ENCODE measurements at regions not wholly inside any gene's neighbourhood (a gene's known extent, or its start where the extent isn't known, plus 50 kb on each side); places are given as distances from the start of the nearest gene placed in this dataset.
A peak's percentile ranks its signal among the peaks of the same experiment; 100 is the strongest.

- DNase-seq (ENCODE audit: extremely low read depth, low read depth, low spot score): no peak
These were observed 56.5 kb downstream of the DCAF8L1 start for GRCh38 chrX:27924718-27925117.

GRCh38 chrX:27924261-27924660 is 57.0 kb downstream of the DCAF8L1 start:
- DNase-seq (ENCODE audit: extremely low read depth, low read depth, low spot score): no peak

GRCh38 chrX:27918799-27919198 is 62.5 kb downstream of the DCAF8L1 start:
- peak; percentile 10 for DNase-seq (ENCODE audit: extremely low read depth, low read depth, low spot score)

- no peak for DNase-seq (ENCODE audit: extremely low read depth, low read depth, low spot score)
These were observed 63.3 kb downstream of the DCAF8L1 start for GRCh38 chrX:27917713-27918500.

GRCh38 chrX:27915617-27916016 is 65.6 kb downstream of the DCAF8L1 start:
- DNase-seq (ENCODE audit: extremely low read depth, low read depth, low spot score): no peak

- DNase-seq (ENCODE audit: extremely low read depth, low read depth, low spot score): no peak
These were observed 70.8 kb downstream of the DCAF8L1 start for GRCh38 chrX:27910412-27910811.

GRCh38 chrX:27903960-27904359 is 77.3 kb downstream of the DCAF8L1 start:
- no peak for DNase-seq (ENCODE audit: extremely low read depth, low read depth, low spot score)

- no peak for DNase-seq (ENCODE audit: extremely low read depth, low read depth, low spot score)
These were observed 86.1 kb downstream of the MAGEB10 start for GRCh38 chrX:27893871-27894270.

- no peak for DNase-seq (ENCODE audit: extremely low read depth, low read depth, low spot score)
These were observed 85.4 kb downstream of the MAGEB10 start for GRCh38 chrX:27893211-27893610.

- peak; percentile 54 for DNase-seq (ENCODE audit: extremely low read depth, low read depth, low spot score)
These were observed 82.8 kb downstream of the MAGEB10 start for GRCh38 chrX:27890611-27891010.

GRCh38 chrX:27889878-27890277 is 82.1 kb downstream of the MAGEB10 start:
- no peak for DNase-seq (ENCODE audit: extremely low read depth, low read depth, low spot score)

- DNase-seq (ENCODE audit: extremely low read depth, low read depth, low spot score): no peak
These were observed 76.9 kb downstream of the MAGEB10 start for GRCh38 chrX:27884654-27885053.

GRCh38 chrX:27883468-27884092 is 75.8 kb downstream of the MAGEB10 start:
- DNase-seq (ENCODE audit: extremely low read depth, low read depth, low spot score): no peak

- no peak for DNase-seq (ENCODE audit: extremely low read depth, low read depth, low spot score)
These were observed 74.9 kb downstream of the MAGEB10 start for GRCh38 chrX:27882695-27883094.

- DNase-seq (ENCODE audit: extremely low read depth, low read depth, low spot score): no peak
These were observed 71.1 kb downstream of the MAGEB10 start for GRCh38 chrX:27878862-27879261.
